AML-193 (cell line): ENCODE measurements at regions not wholly inside any gene's neighbourhood (a gene's known extent, or its start where the extent isn't known, plus 50 kb on each side); places are given as distances from the start of the nearest gene placed in this dataset.

Source experiments
- DNase-seq, 2 experiments: peaks; one replicate each; lab custom pipeline; 2025; lab: John Stamatoyannopoulos, UW

- DNase-seq = no peak
Observed at GRCh38 chr15:69987492-69988489, 109.9 kb downstream of the TLE3 start.

GRCh38 chr15:69988541-69989225 lies 109.0 kb downstream of the TLE3 start:
- no peak for DNase-seq

- no peak for DNase-seq
Observed at GRCh38 chr15:69990566-69991421, 106.9 kb downstream of the TLE3 start.

GRCh38 chr15:69991551-69991980 lies 106.2 kb downstream of the TLE3 start:
- DNase-seq = no peak

- no peak for DNase-seq
Observed at GRCh38 chr15:69992348-69992747, 105.4 kb downstream of the TLE3 start.

- DNase-seq = no peak
Observed at GRCh38 chr15:69994429-69995205, 103.1 kb downstream of the TLE3 start.

GRCh38 chr15:69996321-69997160 lies 101.2 kb downstream of the TLE3 start:
- DNase-seq = no peak

GRCh38 chr15:69997161-69997485 lies 100.6 kb downstream of the TLE3 start:
- no peak for DNase-seq
